MCF 10A (cell line): ENCODE measurements at regions not wholly inside any gene's neighbourhood (a gene's known extent, or its start where the extent isn't known, plus 50 kb on each side); places are given as distances from the start of the nearest gene placed in this dataset.

Source experiments
- BruUV-seq: library from RNA; stranded (reverse); fragments of 400-500 nt; replicated peaks from 2 replicates; lab custom pipeline; 2021; lab: Mats Ljungman, UMichigan
- CTCF ChIA-PET: fragments of 300-600 bp; sonication (Branson Sonifier 250); formaldehyde crosslinking; extraction: SDS; loops from one replicate; lab custom pipeline; 2021; ENCODE audit warnings: antibody characterized with exemption, inconsistent platforms; lab: Yijun Ruan, JAX
- POLR2A ChIA-PET: fragments of 300-600, 350-650 bp; sonication (Branson Sonifier 250); formaldehyde crosslinking; extraction: SDS; loops from one replicate; lab custom pipeline; 2020; ENCODE audit warnings: antibody characterized with exemption, inconsistent platforms; lab: Yijun Ruan, JAX
- DNase-seq: peaks from one replicate; pipeline ENCODE4 v3.0.0-alpha.2; 2018; ENCODE audit not compliant: unreplicated experiment
- H3K27ac Mint-ChIP-seq: one replicate; pipeline ENCODE4 v1.8.0; 2022; ENCODE audit warnings: mild to moderate bottlenecking, low read depth, mixed read lengths; ENCODE audit not compliant: unreplicated experiment
- H3K27me3 Mint-ChIP-seq: one replicate; pipeline ENCODE4 v1.8.0; 2022; ENCODE audit warnings: mixed read lengths; ENCODE audit not compliant: insufficient read depth, unreplicated experiment
- H3K36me3 Mint-ChIP-seq: one replicate; pipeline ENCODE4 v1.8.0; 2022; ENCODE audit warnings: mild to moderate bottlenecking, moderate library complexity, mixed read lengths; ENCODE audit not compliant: insufficient read depth, unreplicated experiment
- H3K4me1 Mint-ChIP-seq: one replicate; pipeline ENCODE4 v1.8.0; 2022; ENCODE audit warnings: mixed read lengths; ENCODE audit not compliant: insufficient read depth, unreplicated experiment
- H3K4me3 Mint-ChIP-seq: one replicate; pipeline ENCODE4 v1.8.0; 2022; ENCODE audit warnings: mild to moderate bottlenecking, moderate library complexity, mixed read lengths; ENCODE audit not compliant: unreplicated experiment
- H3K9me3 Mint-ChIP-seq: one replicate; pipeline ENCODE4 v1.8.0; 2022; ENCODE audit warnings: mixed read lengths; ENCODE audit not compliant: unreplicated experiment
- CTCF ChIP-seq: fragments of 200-600 bp; IDR thresholded peaks from one replicate; pipeline ENCODE4 v1.8.0; 2022; ENCODE audit warnings: antibody characterized with exemption, mild to moderate bottlenecking; ENCODE audit not compliant: unreplicated experiment
- intact Hi-C: fragments of 100-400 bp; cut with micrococcal nuclease; formaldehyde crosslinking; loops from 2 replicates; pipeline ENCODE4 v1.14.1; 2022

GRCh38 chr1:63710308-63710707, 63.5 kb upstream of the ROR1 start:
- no peak overlapping the region for H3K27ac Mint-ChIP-seq
- H3K27me3 Mint-ChIP-seq: no peaks in the 10 kb centered on the region
- DNase-seq: no peak
- no peak for TF ChIP-seq CTCF
- H3K36me3 Mint-ChIP-seq: no peaks in the 10 kb centered on the region
- H3K4me3 Mint-ChIP-seq: no peak overlapping the region
- intact Hi-C loops: no loop called here
- no peaks in the 10 kb centered on the region for H3K9me3 Mint-ChIP-seq
- no TSS peak for BruUV-seq
- POLR2A ChIA-PET: interaction anchor here (0.5 to 1.3 kb wide), 2 partner anchors 12 to 192 kb away, joined by 3 to 4 read pairs; no protein-coding TSS in a partner anchor
- peaks cover 8% of the 10 kb centered on the region for H3K4me1 Mint-ChIP-seq
- CTCF ChIA-PET: no interaction called here

GRCh38 chr1:63710761-63711380, 62.9 kb upstream of the ROR1 start:
- Mint-ChIP-seq H3K36me3 (no peaks in the 10 kb centered on the region), H3K4me3 (no peak overlapping the region), H3K27me3 (no peaks in the 10 kb centered on the region), H3K27ac (peak overlapping the region; percentile 29), H3K9me3 (no peaks in the 10 kb centered on the region), H3K4me1 (peaks cover 8% of the 10 kb centered on the region)
- POLR2A ChIA-PET: interaction anchor here (0.5 to 1.3 kb wide), 2 partner anchors 12 to 191 kb away, joined by 3 to 4 read pairs; no protein-coding TSS in a partner anchor
- no peak for DNase-seq
- intact Hi-C loops: no loop called here
- no TSS peak for BruUV-seq
- no peak for TF ChIP-seq CTCF
- CTCF ChIA-PET: interaction anchor here (1.1 kb wide), 1 partner anchor 21 kb away, joined by 4 read pairs; no protein-coding TSS in a partner anchor

GRCh38 chr1:63713041-63713440, 60.8 kb upstream of the ROR1 start:
- H3K4me1 Mint-ChIP-seq: peaks cover 8% of the 10 kb centered on the region
- no peaks in the 10 kb centered on the region for H3K36me3 Mint-ChIP-seq
- H3K27ac Mint-ChIP-seq: no peak overlapping the region
- H3K27me3 Mint-ChIP-seq: no peaks in the 10 kb centered on the region
- TF ChIP-seq CTCF: no peak
- CTCF ChIA-PET: no interaction called here
- BruUV-seq: no TSS peak
- POLR2A ChIA-PET: no interaction called here
- no peak overlapping the region for H3K4me3 Mint-ChIP-seq
- DNase-seq: no peak
- intact Hi-C loops: no loop called here
- no peaks in the 10 kb centered on the region for H3K9me3 Mint-ChIP-seq

GRCh38 chr1:63713627-63714481, 60.0 kb upstream of the ROR1 start:
- DNase-seq: peak; percentile 87
- no TSS peak for BruUV-seq
- Mint-ChIP-seq H3K4me3 (no peak overlapping the region), H3K27me3 (no peaks in the 10 kb centered on the region), H3K36me3 (no peaks in the 10 kb centered on the region), H3K9me3 (no peaks in the 10 kb centered on the region), H3K4me1 (peaks cover 8% of the 10 kb centered on the region), H3K27ac (peak overlapping the region; percentile 28)
- POLR2A ChIA-PET: interaction anchor here (0.7 kb wide), 1 partner anchor 450 kb away, joined by 3 read pairs; no protein-coding TSS in a partner anchor
- CTCF ChIA-PET: interaction anchor here (0.6 to 1.0 kb wide), 3 partner anchors 59 to 525 kb away, joined by 3 to 5 read pairs (median 3); no protein-coding TSS in a partner anchor
- intact Hi-C loops: no loop called here
- TF ChIP-seq CTCF: no peak
